Brain microvascular endothelial cell (primary cell): ENCODE measurements at regions not wholly inside any gene's neighbourhood (a gene's known extent, or its start where the extent isn't known, plus 50 kb on each side); places are given as distances from the start of the nearest gene placed in this dataset.

Experiments
- DNase-seq: peaks from one replicate; pipeline ENCODE4 v3.0.0-alpha.2; 2020
- H3K27ac ChIP-seq: fragments of 250-450 bp; sonication (Bioruptor Pico); 2 replicates; pipeline ENCODE4 v1.5.1; 2020; ENCODE audit warnings: mild to moderate bottlenecking, moderate library complexity
- H3K27me3 ChIP-seq: fragments of 250-450 bp; sonication (Bioruptor Pico); replicated peaks from 2 replicates; pipeline ENCODE4 v1.5.1; 2020; ENCODE audit warnings: mild to moderate bottlenecking
- H3K36me3 ChIP-seq: fragments of 250-450 bp; sonication (Bioruptor Pico); replicated peaks from 2 replicates; pipeline ENCODE4 v1.5.1; 2020; ENCODE audit warnings: mild to moderate bottlenecking
- H3K4me3 ChIP-seq: 2 replicates; pipeline ENCODE4 v1.5.1; 2011; ENCODE audit warnings: low read depth, mild to moderate bottlenecking, control low read depth, low read length, moderate library complexity
- CTCF ChIP-seq: IDR thresholded peaks from 2 replicates; pipeline ENCODE4 v1.5.1; 2011; ENCODE audit warnings: low read depth, mild to moderate bottlenecking, moderate library complexity, low read length, control low read depth, inconsistent platforms; ENCODE audit errors: missing control alignments
- in situ Hi-C: cut with HindIII; loops from 2 replicates; pipeline ENCODE4 v1.10.0; 2017; ENCODE audit warnings: low sequenced_read_pairs, low pct_ligation_motif_present

GRCh38 chr3:174346571-174346970, 512.6 kb upstream of the NAALADL2 start:
- Histone ChIP-seq H3K27me3 (no peaks in the 10 kb centered on the region), H3K4me3 (no peak overlapping the region), H3K36me3 (no peaks in the 10 kb centered on the region), H3K27ac (no peak overlapping the region)
- no peak for DNase-seq
- in situ Hi-C loops, result no loop called here
- no peak for TF ChIP-seq CTCF

DNA sequence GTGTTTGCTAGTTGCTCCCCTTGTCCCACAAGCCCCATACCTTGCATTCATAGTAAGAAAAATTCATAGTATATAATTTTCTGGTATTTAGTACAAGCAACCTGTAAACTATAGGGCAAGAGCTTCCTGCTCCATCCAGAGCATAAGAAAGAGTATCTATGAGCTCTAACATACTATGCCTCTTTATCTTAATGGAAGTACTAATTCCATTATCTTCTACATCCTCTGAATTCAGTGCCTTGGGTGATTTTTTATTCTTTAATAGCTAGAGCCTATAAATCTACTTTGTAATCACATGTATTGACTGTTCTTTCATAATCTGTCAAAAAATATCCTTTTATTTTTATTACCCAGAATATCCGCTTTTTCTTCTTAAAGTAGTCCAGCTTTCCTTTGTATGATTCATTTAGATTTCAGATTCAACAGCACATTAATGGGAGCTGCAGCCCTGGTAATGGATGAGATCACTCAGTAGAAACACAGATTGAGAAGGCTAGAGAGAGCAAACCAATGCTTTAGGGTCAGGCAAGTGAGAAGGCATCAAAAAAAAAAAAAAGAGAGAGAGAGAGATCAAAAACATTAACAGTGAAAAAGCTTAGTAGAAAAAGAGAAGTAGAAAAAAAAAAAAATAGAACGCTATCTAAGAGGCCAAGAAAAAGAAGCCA, 511.5 kb upstream of the NAALADL2 start:
- no peak for TF ChIP-seq CTCF
- Histone ChIP-seq H3K27ac (no peak overlapping the region), H3K36me3 (no peaks in the 10 kb centered on the region), H3K4me3 (no peak overlapping the region), H3K27me3 (no peaks in the 10 kb centered on the region)
- in situ Hi-C loops, result no loop called here
- DNase-seq, result no peak

DNA sequence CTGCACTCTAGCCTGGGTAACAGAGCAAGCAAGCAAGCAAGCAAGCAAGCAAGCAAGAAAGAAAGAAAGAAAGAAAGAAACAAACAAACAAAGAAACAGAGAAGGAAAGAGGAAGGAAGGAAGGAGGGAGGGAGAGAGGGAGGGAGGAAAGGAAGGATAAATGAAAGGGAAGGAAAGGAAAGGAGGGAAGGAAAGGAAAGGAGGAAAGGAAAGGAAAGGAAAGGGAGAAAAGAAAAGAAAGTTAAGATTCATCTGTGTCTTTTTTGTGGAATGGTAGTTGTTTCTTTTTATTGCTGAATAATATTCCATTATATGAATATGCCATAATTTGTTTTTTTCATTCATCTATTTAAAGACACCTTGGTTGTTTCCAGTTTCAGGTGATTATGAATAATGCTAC, 506.9 kb upstream of the NAALADL2 start:
- Histone ChIP-seq H3K27me3 (no peaks in the 10 kb centered on the region), H3K4me3 (no peak overlapping the region), H3K27ac (no peak overlapping the region), H3K36me3 (no peaks in the 10 kb centered on the region)
- TF ChIP-seq CTCF, result no peak
- DNase-seq, result no peak
- in situ Hi-C loops, result no loop called here

GRCh38 chr3:174355505-174355904, 503.6 kb upstream of the NAALADL2 start:
- no peaks in the 10 kb centered on the region for H3K36me3 ChIP-seq
- peak; percentile 39 for TF ChIP-seq CTCF
- in situ Hi-C loops, result no loop called here
- DNase-seq, result peak; percentile 11
- no peak overlapping the region for H3K4me3 ChIP-seq
- no peaks in the 10 kb centered on the region for H3K27me3 ChIP-seq
- no peak overlapping the region for H3K27ac ChIP-seq

DNA sequence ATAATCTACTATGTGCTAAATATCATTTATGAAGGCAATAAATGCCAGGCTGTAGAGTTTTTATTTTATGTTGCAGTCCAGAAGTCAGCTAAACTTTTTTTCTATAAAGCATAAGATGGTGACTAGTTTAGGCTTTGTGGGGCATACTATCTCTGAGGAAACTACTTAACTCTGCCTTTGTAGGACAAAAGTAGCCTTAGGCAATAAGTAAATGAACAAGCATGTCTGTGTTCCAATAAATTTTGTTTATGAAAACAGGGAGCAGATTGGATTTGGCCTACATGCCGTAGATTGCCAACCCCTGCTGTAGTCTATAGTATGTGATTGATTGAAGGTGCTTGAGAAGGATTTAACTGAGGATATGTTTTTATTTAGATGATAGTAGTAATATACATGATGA, 502.5 kb upstream of the NAALADL2 start:
- Histone ChIP-seq H3K36me3 (no peaks in the 10 kb centered on the region), H3K27me3 (no peaks in the 10 kb centered on the region), H3K4me3 (no peak overlapping the region), H3K27ac (no peak overlapping the region)
- DNase-seq, result no peak
- TF ChIP-seq CTCF, result no peak
- in situ Hi-C loops, result no loop called here

DNA sequence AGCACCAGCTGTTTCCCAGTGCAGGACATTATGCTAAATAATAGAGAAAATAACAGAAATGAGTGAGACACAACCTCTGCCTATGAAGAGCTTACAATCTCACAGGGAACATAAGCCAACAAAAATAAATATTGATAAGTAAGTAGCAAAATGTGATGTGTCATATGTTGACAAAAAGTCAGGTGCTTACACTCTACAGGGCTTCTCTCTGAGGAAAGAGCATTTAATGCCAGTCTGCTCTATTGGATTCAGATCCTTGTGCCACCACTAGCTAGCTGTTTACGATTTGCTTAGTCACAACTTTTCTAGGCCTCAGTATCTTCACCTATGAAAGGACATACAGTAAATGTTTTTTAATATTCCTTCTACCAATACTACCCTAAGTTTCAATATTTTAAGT, 500.9 kb upstream of the NAALADL2 start:
- no peak overlapping the region for H3K4me3 ChIP-seq
- H3K27ac ChIP-seq, result no peak overlapping the region
- TF ChIP-seq CTCF, result no peak
- in situ Hi-C loops, result no loop called here
- H3K36me3 ChIP-seq, result no peaks in the 10 kb centered on the region
- DNase-seq, result no peak
- H3K27me3 ChIP-seq, result no peaks in the 10 kb centered on the region
